ENCODE measurements at regions not wholly inside any gene's neighbourhood (a gene's known extent, or its start where the extent isn't known, plus 50 kb on each side); places are given as distances from the start of the nearest gene placed in this dataset.
"Not testable (repeated sequence)": the region's sequence is repeated elsewhere in the genome, so short reads cannot be mapped to it uniquely, and the experiment has no call there.

DNA sequence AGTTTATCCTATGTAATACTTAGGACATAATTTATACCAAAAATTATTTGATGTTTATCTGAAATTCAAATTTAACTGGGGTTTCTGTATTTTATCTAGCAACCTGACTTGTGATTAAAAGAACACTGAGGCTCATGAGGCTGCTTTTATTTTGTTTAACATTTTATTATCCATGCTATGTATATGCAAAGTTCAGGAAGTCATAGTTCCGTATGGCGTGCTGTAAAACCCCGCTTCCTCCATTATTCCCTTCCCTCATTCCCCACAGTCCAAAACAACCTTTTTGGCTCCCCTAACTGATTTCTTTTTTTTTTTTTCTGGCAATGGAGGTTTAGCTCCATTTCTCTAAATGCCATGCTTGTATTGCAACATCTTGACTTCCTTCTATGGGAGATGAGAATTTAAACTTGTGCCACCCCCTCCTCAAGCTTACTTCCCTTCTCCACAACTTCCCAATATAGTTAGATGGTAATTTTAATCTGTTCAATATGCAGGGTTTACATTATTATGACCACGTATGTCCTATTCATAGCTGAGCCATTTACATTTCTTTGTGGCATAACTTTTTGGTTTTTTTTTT is 138.0 kb upstream of the DNAH14 start:
- in situ Hi-C loops (cut with MboI; ENCODE audit: low sequenced_read_pairs): no loop called here

DNA sequence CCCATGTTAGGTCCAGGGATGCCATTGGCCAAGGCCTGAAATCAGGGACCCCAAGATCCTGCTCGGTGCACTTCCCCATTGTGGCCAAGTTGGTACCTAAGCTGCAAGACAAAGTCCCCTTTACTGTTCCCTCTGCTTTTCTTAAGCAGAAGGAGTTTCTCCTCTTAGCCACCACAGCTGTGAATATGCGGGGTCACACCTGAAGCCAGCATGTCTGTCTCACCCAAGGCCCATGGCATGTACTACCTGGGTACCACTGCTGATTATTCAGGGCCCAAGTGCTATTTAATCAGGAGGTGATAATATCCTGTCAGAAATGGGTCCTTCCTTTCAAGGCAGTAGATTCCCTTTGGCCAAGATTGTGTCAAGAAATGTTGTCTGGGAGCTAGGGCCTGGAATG is 133.9 kb upstream of the DNAH14 start:
- in situ Hi-C loops (cut with MboI; ENCODE audit: low sequenced_read_pairs): no loop called here

- in situ Hi-C loops (cut with MboI; ENCODE audit: low sequenced_read_pairs): no loop called here
Measured at GRCh38 chr1:224799083-224799482, 130.4 kb upstream of the DNAH14 start.

DNA sequence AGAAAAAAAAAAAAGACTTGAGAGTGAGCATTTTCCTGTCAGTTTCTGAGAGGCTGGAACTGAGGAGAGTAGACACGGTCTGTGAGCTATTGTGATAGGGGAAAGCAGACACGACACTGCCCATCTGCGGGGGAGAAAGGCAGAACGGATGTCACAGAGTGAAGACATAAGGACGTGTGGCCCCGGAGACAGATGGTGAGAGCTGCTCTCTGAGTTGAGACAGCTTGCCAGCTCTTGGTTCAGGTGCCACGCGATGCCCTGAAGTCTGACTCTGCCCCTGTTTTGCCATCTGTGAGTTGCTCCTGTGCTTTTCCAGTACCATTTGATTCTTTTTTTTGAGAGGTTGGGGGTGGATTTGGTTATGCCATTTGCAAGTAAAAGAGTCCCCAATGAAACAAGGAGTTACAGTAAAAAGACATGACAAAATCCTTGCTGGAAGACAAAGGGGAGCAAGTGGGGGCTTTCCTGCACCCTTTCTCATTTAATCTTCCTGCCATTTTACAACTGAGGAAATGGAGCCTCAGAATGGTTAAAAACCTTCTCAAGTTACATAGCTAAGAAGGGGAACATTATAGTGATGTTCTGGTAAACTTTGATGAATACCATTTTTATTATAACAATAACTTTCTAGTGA is 128.9 kb upstream of the DNAH14 start:
- in situ Hi-C loops (cut with MboI; ENCODE audit: low sequenced_read_pairs): no loop called here

- in situ Hi-C loops (cut with MboI; ENCODE audit: low sequenced_read_pairs): no loop called here
Measured at GRCh38 chr1:224801844-224802490, 127.5 kb upstream of the DNAH14 start.

DNA sequence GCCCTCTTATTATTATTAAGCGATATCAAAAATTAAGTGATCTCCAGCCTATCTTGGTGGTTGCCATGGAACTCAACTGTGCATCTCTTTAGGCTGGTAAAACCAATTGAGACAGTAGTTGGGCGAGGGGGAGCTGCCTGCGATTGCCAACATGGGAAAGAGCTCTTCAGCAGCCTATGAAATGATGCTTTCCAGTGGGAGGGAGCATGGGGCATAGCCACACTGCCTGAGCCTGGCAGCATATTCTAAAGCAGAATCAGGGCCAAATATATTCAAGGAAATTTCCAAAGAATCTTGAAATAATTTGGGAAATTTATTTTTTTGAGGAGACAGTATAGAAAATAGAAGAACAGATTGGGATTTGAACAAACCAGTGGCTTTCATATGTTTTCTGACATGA is 126.9 kb upstream of the DNAH14 start:
- in situ Hi-C loops (cut with MboI; ENCODE audit: low sequenced_read_pairs): no loop called here

DNA sequence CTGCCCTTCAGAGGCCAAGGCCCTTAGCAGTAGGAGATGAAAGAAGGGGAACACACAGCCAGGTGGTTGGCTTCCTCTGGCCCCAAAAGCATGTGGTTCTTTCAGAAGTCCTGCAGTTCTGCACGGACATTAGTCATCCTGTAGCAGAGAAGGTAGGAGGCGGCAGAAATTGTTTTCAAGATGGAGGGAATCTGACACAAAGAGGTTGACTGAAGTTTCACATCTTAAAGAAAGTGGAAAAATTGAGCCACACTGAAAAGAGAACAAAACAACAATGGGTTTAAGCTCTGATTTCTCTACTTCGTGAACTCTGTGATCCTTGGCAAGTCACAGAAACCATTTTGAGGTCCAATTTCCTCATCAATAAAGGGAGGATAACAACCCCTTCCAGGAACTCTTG is 125.3 kb upstream of the DNAH14 start:
- in situ Hi-C loops (cut with MboI; ENCODE audit: low sequenced_read_pairs): no loop called here

- in situ Hi-C loops (cut with MboI; ENCODE audit: low sequenced_read_pairs): no loop called here
Measured at GRCh38 chr1:224805889-224806288, 123.6 kb upstream of the DNAH14 start.

GRCh38 chr1:224809137-224809536 is 120.3 kb upstream of the DNAH14 start:
- in situ Hi-C loops (cut with MboI; ENCODE audit: low sequenced_read_pairs): no loop called here

- in situ Hi-C loops (cut with MboI; ENCODE audit: low sequenced_read_pairs): no loop called here
Measured at GRCh38 chr1:224809613-224810012, 119.9 kb upstream of the DNAH14 start.

- in situ Hi-C loops (cut with MboI; ENCODE audit: low sequenced_read_pairs): no loop called here
Measured at GRCh38 chr1:224811564-224811963, 117.9 kb upstream of the DNAH14 start.

GRCh38 chr1:224815647-224816046 is 113.8 kb upstream of the DNAH14 start:
- in situ Hi-C loops (cut with MboI; ENCODE audit: low sequenced_read_pairs): no loop called here

GRCh38 chr1:224816062-224816461 is 113.4 kb upstream of the DNAH14 start:
- in situ Hi-C loops (cut with MboI; ENCODE audit: low sequenced_read_pairs): no loop called here

GRCh38 chr1:224817382-224817781 is 112.1 kb upstream of the DNAH14 start:
- in situ Hi-C loops (cut with MboI; ENCODE audit: low sequenced_read_pairs): no loop called here

DNA sequence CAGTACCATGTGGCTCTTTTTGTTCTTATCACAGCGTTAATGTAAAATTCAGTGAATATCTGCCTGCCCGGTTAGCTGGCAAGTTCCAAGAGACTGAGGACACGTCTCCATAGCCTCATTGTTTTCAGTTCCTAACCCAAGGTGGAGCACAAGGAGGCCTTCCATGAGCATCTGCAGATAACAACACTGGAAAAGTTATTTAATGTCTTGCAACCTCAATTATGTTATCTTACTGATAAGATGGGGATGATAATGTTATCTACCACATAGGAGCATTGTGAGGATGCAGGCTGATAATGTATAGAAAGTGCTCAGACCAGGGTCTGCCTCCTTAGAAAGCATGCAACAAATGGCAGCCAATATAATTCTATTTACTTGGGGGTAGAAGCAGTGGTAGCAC is 109.6 kb upstream of the DNAH14 start:
- in situ Hi-C loops (cut with MboI; ENCODE audit: low sequenced_read_pairs): no loop called here

GRCh38 chr1:224820341-224820740 is 109.1 kb upstream of the DNAH14 start:
- in situ Hi-C loops (cut with MboI; ENCODE audit: low sequenced_read_pairs): no loop called here

DNA sequence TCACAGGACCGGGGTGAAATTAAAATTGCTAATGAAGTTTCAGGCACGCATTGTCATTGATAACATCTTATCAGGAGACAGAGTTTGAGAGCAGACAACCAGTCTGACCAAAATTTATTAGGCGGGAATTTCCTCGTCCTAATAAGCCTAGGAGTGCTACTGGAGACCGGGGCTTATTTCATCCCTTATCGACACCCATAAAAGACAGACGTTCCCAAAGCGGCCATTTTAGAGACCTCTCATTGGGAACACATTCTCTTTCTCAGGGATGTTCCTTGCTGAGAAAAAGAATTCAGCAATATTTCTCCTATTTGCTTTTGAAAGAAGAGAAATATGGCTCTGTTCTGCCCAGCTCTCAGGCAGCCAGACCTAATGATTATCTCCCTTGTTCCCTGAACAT is 107.7 kb upstream of the DNAH14 start:
- in situ Hi-C loops (cut with MboI; ENCODE audit: low sequenced_read_pairs): not testable (repeated sequence)

- in situ Hi-C loops (cut with MboI; ENCODE audit: low sequenced_read_pairs): no loop called here
Measured at GRCh38 chr1:224825525-224826000, 103.9 kb upstream of the DNAH14 start.

DNA sequence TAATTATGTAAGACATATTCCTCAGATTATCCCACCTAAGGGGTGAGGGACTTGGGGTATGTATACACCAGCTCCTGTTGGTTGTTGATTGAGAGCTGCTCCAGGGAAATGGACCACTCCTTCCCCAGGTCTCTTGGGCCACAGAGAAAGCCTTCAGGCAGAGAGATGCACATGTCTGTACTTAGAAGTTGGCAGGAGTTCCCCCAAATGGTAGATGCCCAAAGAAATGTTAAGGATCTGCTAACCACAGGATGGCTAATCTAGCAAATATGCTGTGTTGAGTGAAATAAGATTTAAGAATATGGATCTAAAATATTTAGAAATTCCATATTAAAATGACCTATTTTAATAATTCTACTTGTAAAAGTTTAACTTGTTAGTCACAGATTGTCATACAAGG is 100.8 kb upstream of the DNAH14 start:
- in situ Hi-C loops (cut with MboI; ENCODE audit: low sequenced_read_pairs): no loop called here

DNA sequence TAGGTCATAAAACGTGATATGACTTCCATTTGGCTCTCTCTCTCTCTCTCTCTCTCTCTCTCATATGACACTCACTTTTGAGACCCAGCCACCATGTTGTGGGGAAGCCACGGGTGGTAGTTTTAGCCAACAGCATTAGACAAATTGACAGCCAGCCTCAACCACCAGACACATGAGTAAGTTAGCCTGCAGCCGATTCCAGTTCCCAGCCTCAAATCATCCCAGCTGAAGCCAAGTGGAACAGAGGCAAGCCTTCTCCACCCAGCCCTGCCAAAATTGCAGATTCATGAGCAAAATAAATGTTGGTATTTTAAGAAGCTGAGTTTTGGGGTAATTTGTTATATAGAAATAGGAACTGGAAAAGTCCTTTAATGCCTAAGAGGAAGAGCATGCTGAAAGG is 98.0 kb upstream of the DNAH14 start:
- in situ Hi-C loops (cut with MboI; ENCODE audit: low sequenced_read_pairs): no loop called here

GRCh38 chr1:224839648-224840300 is 89.7 kb upstream of the DNAH14 start:
- in situ Hi-C loops (cut with MboI; ENCODE audit: low sequenced_read_pairs): not testable (repeated sequence)

DNA sequence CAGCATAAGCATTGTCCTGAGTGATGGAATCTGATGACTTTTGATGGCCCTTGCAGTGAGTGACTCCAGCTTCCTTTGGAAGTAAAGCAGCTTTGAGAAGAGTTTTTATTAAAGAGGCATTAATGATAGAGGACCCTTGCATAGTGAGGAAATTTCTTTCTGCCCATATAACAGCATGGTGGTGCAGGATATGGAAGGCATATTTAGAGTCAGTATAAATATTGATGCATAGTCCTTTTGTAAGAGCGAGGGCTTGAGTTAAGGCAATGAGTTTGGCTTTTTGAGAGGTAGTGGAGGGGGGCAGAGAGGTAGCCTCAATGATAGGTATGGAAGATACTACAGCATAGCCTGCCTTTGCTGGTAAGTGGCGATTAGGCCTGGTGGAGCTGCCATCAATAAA is 87.7 kb upstream of the DNAH14 start:
- in situ Hi-C loops (cut with MboI; ENCODE audit: low sequenced_read_pairs): not testable (repeated sequence)

All from HL-60/S4 treated with phorbol 12-myristate 13-acetate at 8.2 ng/mL for 4 days and 3 days (cell line).